GM13977 (cell line): ENCODE measurements at regions not wholly inside any gene's neighbourhood (a gene's known extent, or its start where the extent isn't known, plus 50 kb on each side); places are given as distances from the start of the nearest gene placed in this dataset.

ENCODE experiments used
- DNase-seq: peaks from one replicate; pipeline ENCODE4 v3.0.0; 2012; ENCODE audit warnings: low spot score
- CTCF ChIP-seq: IDR thresholded peaks from 2 replicates; pipeline ENCODE4 v1.5.1; 2012; ENCODE audit warnings: mild to moderate bottlenecking, control low read depth; ENCODE audit not compliant: insufficient read depth; ENCODE audit errors: extremely low read depth, missing control alignments
- in situ Hi-C: fragments of 300-500 bp; cut with MboI; formaldehyde crosslinking; loops from one replicate; pipeline ENCODE4 v1.12.0; 2022; ENCODE audit warnings: low sequenced_read_pairs, low pct_unique_long_range_greater_than_20kb, mixed read lengths, inconsistent platforms; ENCODE audit not compliant: unreplicated experiment

GRCh38 chr7:68031180-68031943 is 1034.7 kb downstream of the TYW1 start:
- no peak for DNase-seq
- in situ Hi-C loops: no loop called here

GRCh38 chr7:68038621-68039314 is 1042.1 kb downstream of the TYW1 start:
- no peak for TF ChIP-seq CTCF
- DNase-seq: no peak
- in situ Hi-C loops: no loop called here

More at GRCh38 chr7:68031180-68031943, 1034.7 kb downstream of the TYW1 start:
- no peak for TF ChIP-seq CTCF

- no peak for DNase-seq
- in situ Hi-C loops: no loop called here
These were observed 1044.9 kb downstream of the TYW1 start for GRCh38 chr7:68041554-68041953.

GRCh38 chr7:68043546-68043945 is 1046.9 kb downstream of the TYW1 start:
- no peak for TF ChIP-seq CTCF
- DNase-seq: no peak
- in situ Hi-C loops: no loop called here

More at GRCh38 chr7:68041554-68041953, 1044.9 kb downstream of the TYW1 start:
- TF ChIP-seq CTCF: no peak

GRCh38 chr7:68050627-68051026 is 1054.0 kb downstream of the TYW1 start:
- in situ Hi-C loops: no loop called here
- TF ChIP-seq CTCF: no peak
- DNase-seq: no peak

- no peak for DNase-seq
- TF ChIP-seq CTCF: no peak
- in situ Hi-C loops: no loop called here
These were observed 1061.4 kb downstream of the TYW1 start for GRCh38 chr7:68058014-68058413.
